GM12878 (cell line): ENCODE measurements at regions not wholly inside any gene's neighbourhood (a gene's known extent, or its start where the extent isn't known, plus 50 kb on each side); places are given as distances from the start of the nearest gene placed in this dataset.

ENCODE experiments used
- BCL3 ChIP-seq: IDR thresholded peaks from 2 replicates; pipeline ENCODE4 v1.6.1; 2011; ENCODE audit warnings: borderline replicate concordance, low read depth, mild to moderate bottlenecking, moderate library complexity, low read length; ENCODE audit not compliant: insufficient read depth, poor library complexity, severe bottlenecking
- E2F4 ChIP-seq: IDR thresholded peaks from 2 replicates; pipeline ENCODE4 v1.6.1; 2012; ENCODE audit warnings: low read depth, low read length, improper control_type of control experiment
- EP300 ChIP-seq, 2 experiments: fragments of 150-350 bp in 1 of 2; IDR thresholded peaks; 2 replicates each; pipeline ENCODE4 v1.6.1; 2011 to 2012; ENCODE audit warnings: low read depth in 2 of 2, low read length in 2 of 2, borderline replicate concordance in 1 of 2, improper control_type of control experiment in 1 of 2, inconsistent platforms in 1 of 2; ENCODE audit not compliant: control insufficient read depth in 1 of 2
- GABPA ChIP-seq: IDR thresholded peaks from 2 replicates; pipeline ENCODE4 v1.6.1; 2014; ENCODE audit warnings: antibody characterized with exemption, low read depth, mild to moderate bottlenecking, inconsistent platforms
- MLLT1 ChIP-seq: fragments of 450-650 bp; IDR thresholded peaks from 2 replicates; pipeline ENCODE4 v1.6.1; 2016; ENCODE audit warnings: mild to moderate bottlenecking
- MXI1 ChIP-seq: fragments of 150-350 bp; IDR thresholded peaks from 2 replicates; pipeline ENCODE4 v1.6.1; 2011; ENCODE audit warnings: low read depth, mild to moderate bottlenecking, inconsistent platforms, low read length, improper control_type of control experiment
- PBX3 ChIP-seq: IDR thresholded peaks from 2 replicates; pipeline ENCODE4 v1.6.1; 2011; ENCODE audit warnings: mild to moderate bottlenecking, low read depth, low read length, moderate library complexity; ENCODE audit not compliant: insufficient replicate concordance
- PKNOX1 ChIP-seq: fragments of 450-650 bp; IDR thresholded peaks from 2 replicates; pipeline ENCODE4 v1.6.1; 2016; ENCODE audit warnings: mild to moderate bottlenecking
- POLR2A ChIP-seq: IDR thresholded peaks from 2 replicates; pipeline ENCODE4 v1.6.1; 2011; ENCODE audit warnings: low read depth, mild to moderate bottlenecking, low read length
- POLR2AphosphoS5 ChIP-seq: IDR thresholded peaks from 2 replicates; pipeline ENCODE4 v1.6.1; 2011; ENCODE audit warnings: mild to moderate bottlenecking, low read length, inconsistent platforms
- RCOR1 ChIP-seq: conservative IDR thresholded peaks from 2 replicates; pipeline ENCODE4 v1.6.1; 2012; ENCODE audit warnings: low read depth, low read length, improper control_type of control experiment
- YY1 ChIP-seq: IDR thresholded peaks from 2 replicates; pipeline ENCODE4 v1.6.1; 2011; ENCODE audit warnings: low read depth, mild to moderate bottlenecking, low read length
- TF ChIP-seq, protein P1 (sequence below): fragments of 450-650 bp; IDR thresholded peaks from 2 replicates; pipeline ENCODE4 v1.6.1; 2017; ENCODE audit warnings: mild to moderate bottlenecking
- TF ChIP-seq, protein P2 (sequence below), 3 experiments: IDR thresholded peaks in 2 of 3; conservative IDR thresholded peaks in 1 of 3; 2 replicates each; pipeline ENCODE4 v1.5.1; 2011; ENCODE audit warnings: low read depth in 3 of 3, low read length in 3 of 3, mild to moderate bottlenecking in 3 of 3, control low read depth in 2 of 3, moderate library complexity in 2 of 3, inconsistent platforms in 1 of 3, mixed read lengths in 1 of 3; ENCODE audit not compliant: control insufficient read depth in 2 of 3, insufficient read depth in 1 of 3; ENCODE audit errors: extremely low read depth in 1 of 3

DNA sequence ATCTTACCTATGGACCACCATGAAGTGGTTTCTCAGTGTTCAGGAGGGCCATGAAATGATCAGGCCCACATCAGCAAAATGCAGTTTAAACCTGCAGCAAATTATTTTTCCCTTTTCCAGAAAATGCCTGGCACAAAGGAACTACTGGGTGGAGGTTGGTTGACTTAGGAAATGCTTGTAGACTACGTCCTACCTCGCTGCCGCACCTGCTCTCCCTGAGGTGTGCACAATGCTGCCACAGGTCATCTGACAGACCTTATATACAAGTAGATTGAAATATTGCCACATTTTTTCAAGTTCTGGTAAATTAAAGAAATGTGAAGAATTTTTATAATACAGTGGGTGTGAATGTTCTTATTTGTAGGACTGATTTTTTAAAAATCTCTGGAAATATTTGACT, 166.7 kb upstream of the PDE4B start:
- no peak for TF ChIP-seq MLLT1
- TF ChIP-seq YY1: no peak
- TF ChIP-seq PBX3: no peak
- TF ChIP-seq, protein P1, sequence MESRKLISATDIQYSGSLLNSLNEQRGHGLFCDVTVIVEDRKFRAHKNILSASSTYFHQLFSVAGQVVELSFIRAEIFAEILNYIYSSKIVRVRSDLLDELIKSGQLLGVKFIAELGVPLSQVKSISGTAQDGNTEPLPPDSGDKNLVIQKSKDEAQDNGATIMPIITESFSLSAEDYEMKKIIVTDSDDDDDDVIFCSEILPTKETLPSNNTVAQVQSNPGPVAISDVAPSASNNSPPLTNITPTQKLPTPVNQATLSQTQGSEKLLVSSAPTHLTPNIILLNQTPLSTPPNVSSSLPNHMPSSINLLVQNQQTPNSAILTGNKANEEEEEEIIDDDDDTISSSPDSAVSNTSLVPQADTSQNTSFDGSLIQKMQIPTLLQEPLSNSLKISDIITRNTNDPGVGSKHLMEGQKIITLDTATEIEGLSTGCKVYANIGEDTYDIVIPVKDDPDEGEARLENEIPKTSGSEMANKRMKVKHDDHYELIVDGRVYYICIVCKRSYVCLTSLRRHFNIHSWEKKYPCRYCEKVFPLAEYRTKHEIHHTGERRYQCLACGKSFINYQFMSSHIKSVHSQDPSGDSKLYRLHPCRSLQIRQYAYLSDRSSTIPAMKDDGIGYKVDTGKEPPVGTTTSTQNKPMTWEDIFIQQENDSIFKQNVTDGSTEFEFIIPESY: no peak
- TF ChIP-seq E2F4: no peak
- TF ChIP-seq RCOR1: no peak
- TF ChIP-seq, protein P2, sequence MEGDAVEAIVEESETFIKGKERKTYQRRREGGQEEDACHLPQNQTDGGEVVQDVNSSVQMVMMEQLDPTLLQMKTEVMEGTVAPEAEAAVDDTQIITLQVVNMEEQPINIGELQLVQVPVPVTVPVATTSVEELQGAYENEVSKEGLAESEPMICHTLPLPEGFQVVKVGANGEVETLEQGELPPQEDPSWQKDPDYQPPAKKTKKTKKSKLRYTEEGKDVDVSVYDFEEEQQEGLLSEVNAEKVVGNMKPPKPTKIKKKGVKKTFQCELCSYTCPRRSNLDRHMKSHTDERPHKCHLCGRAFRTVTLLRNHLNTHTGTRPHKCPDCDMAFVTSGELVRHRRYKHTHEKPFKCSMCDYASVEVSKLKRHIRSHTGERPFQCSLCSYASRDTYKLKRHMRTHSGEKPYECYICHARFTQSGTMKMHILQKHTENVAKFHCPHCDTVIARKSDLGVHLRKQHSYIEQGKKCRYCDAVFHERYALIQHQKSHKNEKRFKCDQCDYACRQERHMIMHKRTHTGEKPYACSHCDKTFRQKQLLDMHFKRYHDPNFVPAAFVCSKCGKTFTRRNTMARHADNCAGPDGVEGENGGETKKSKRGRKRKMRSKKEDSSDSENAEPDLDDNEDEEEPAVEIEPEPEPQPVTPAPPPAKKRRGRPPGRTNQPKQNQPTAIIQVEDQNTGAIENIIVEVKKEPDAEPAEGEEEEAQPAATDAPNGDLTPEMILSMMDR (IDR thresholded peaks at IDR 0.05 in 2 of 3, conservative IDR thresholded peaks at IDR 0.05 in 1 of 3; ENCODE audit: control insufficient read depth in 2 of 3, extremely low read depth in 1 of 3, insufficient read depth in 1 of 3, low read depth in 3 of 3, low read length in 3 of 3): no peak
- TF ChIP-seq EP300 (IDR thresholded peaks at IDR 0.05; ENCODE audit: borderline replicate concordance in 1 of 2, control insufficient read depth in 1 of 2, low read depth in 2 of 2, low read length in 2 of 2): no peak
- TF ChIP-seq POLR2A: no peak
- no peak for TF ChIP-seq MXI1
- TF ChIP-seq POLR2AphosphoS5: no peak
- no peak for TF ChIP-seq PKNOX1
- no peak for TF ChIP-seq BCL3
- TF ChIP-seq GABPA: no peak
